Stimulated activated CD8-positive, alpha-beta memory T cell treated with anti-CD3 and anti-CD28 coated beads, Interleukin-4, amount 100 ng/mL, for 48 hours (primary cell): ENCODE measurements at regions not wholly inside any gene's neighbourhood (a gene's known extent, or its start where the extent isn't known, plus 50 kb on each side); places are given as distances from the start of the nearest gene placed in this dataset.

Experiments used
- DNase-seq: peaks from one replicate; pipeline ENCODE4 v3.0.0-alpha.2; 2020

GRCh38 chr11:36930256-36930655, 332.2 kb upstream of the RAG2 start:
- DNase-seq, result no peak

GRCh38 chr11:36929401-36929800, 331.4 kb upstream of the RAG2 start:
- no peak for DNase-seq

DNA sequence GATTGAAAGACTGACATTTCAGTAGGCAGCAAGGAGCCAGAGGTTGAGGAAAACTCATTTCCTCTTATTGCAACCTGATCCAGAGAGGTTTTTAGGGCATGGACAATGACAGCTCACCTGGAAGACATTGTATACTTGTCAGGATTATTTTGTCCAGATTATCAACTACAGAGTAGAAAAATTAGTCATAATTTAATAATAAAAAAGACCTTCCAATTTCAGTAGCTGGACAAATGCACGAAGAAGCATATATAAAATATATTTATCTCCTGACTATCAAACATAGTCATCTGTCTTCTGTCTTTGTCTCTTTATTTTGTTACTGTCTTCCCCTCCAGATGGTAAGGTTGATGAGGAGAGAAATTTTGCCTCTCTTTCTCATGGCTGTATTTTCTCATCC, 330.6 kb upstream of the RAG2 start:
- no peak for DNase-seq

GRCh38 chr11:36899800-36900199, 301.8 kb upstream of the RAG2 start:
- no peak for DNase-seq

DNA sequence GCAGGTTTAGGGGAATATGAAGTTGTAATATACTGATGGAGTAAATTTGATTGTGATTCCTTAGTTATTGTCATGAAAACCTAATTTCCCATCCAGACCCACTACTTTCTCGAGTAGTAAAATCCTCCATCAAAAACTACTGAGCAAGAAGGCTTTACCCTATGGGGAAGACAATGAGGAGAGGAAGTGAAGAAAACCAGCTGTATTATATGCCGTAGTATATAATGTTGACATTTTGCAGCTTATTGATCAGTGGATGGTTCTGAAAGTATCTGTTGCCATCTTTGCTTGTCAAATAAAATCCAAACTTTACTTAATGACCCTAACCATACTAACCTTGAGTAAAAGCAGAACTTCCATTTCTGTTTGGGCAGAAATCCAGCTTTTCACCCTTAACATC, 292.8 kb upstream of the RAG2 start:
- DNase-seq, result no peak

DNA sequence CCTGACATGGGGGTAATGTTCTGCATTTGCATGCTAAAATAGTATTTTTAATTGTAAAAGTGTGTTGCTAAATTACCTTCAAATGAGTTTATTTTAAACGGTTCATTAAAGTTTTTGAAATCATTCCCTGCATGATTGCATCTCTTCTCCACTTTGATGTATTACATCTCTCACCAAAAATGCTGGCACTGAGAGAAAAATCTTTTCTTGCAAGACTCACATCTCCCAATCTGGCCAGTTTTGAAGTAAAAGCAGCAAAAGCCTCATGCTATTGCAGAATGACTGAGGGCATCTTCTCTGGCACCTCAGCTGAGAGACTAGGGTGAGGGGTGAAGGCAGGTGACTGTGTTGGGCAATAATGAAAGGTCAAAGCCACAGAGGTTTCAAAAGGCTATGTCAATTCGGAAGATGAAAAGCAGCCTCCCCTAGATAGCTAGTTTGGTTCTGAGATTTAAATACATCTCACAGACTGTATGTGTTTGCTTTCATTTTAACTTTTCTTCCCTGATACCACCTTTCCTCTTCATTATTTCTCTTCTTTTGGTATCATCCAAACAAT, 292.2 kb upstream of the RAG2 start:
- DNase-seq, result no peak

GRCh38 chr11:36885154-36885553, 287.1 kb upstream of the RAG2 start:
- DNase-seq, result no peak

DNA sequence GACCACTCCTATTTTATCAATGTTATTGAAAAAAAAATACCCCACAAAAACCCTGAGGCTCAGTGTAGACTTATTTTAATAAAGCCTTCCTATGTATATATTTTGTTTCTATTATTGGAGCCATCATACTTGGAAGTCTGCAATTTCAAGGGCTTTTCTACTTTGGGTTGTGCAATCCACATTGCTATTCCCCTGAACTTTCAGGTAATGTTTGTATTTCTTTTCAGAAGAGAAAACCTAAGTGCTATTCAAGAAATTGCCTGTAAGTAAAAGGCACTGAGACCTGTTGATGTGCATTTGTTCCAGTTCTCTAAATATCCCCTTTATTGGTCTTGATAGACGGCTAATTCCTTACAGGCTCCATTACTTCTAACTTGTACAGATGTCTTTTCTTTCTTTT, 280.7 kb upstream of the RAG2 start:
- DNase-seq, result no peak

DNA sequence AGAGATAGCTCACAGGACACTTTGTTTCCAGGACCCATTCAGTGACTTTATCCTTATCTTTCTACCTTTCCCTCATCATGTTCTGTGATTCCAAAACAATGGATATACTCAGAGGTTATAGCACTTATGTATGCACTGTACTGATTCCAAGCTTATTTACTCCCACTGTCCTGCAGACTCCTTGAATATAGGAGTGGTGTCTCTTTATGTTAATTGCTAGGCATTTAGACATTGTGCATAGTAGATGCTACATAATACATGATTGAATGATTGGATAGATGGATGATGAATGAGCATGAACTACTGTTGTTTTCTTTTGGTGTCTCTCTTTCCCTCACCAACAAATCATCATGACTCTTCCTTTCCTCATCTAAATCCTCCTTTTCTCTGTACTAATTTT, 279.1 kb upstream of the RAG2 start:
- DNase-seq, result no peak

- DNase-seq, result no peak
Observed at GRCh38 chr11:36876266-36876665, 278.2 kb upstream of the RAG2 start.

- no peak for DNase-seq
Observed at GRCh38 chr11:36874291-36874690, 276.3 kb upstream of the RAG2 start.

DNA sequence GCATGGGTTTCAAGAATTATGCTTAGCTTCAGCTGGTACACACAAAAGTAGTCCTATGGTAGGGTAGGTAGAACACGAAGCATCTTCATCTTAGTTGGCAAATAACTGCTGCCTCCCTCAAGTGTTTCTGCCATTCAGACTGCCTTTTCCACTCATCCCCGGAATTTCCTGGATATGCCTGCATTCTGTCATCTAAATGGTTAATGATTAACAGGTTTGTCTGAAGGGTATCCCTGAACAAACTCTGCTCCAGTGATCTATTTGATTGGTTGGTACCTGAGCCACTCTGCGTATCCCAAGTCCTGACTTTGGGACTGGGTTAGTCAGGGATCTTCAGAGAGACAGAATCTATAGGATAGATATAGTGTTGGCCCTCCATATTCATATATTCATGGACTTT, 272.3 kb upstream of the RAG2 start:
- DNase-seq, result no peak

DNA sequence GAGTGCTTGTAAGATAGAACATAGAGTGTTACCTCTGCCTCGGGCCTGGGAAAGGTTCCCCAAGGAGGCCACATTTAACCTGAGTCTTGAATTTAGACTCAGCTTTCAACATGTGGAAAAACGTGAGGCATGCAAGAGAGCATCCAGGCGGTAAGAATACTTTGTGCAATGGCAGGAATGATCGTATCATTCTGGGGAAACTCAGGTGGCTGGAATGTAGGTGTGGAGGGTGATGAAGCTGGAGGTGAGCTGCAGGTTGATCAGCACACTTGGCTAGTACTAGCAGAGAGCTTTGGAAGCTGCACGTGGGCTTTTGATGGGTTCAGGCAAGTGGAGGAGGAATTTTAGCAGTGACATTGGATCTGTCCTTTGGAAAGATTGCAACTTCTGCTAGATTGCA, 270.3 kb upstream of the RAG2 start:
- DNase-seq, result no peak

DNA sequence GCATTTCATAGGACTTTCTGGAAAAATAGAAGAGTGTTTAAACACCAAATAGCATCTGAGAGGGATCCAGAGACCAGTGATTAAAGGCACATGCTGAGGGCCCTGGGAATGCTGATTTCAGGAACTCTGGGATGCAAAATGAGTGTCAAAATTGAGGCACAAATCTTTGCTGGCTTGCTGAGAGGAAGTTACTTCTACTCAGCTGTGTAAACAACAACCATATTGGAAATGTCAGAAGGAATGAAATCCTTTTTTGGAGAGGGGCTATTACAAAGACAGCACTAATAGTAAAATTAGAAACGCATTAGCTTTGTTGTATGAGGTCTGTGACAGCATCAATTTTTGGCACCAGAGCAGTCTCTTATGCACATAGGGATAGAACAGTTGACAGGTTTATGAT, 267.8 kb upstream of the RAG2 start:
- DNase-seq, result no peak

DNA sequence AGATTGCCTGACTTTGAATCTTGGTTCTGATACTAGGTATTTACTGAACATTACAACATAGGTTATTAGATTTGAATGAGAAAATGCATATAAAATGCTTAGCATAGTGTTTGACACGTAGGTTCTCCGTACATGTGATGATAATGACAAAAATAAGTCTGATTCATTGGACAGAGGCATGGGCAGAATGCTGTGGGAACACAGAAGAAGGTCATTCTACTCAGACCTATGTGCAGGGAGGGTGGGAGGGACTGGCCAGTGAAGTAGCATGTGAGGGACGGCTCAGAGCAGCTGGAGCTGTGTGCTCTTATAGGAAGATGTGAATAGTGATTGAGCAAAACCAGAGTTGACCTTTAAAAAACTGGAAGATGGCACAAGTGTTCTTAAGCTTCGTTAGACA, 256.8 kb upstream of the RAG2 start:
- DNase-seq, result no peak

DNA sequence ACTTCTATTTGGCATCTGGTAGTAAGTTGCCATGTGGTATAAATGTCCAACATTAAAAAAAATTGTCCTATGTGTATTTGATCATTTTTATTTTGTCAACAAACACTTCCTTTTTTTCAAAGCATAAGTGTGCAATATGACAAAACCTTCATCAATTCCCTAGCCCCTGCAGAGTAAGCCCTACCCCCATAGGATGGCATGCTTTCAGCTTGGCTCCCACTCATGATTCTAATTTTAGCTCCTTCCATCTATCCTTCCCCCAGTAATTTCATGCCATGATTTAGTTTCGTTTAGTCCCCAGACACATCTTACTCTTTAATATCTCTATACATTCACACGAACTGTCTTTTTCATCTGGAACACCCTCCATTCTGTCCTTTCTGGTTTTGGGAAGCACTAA, 250.6 kb upstream of the RAG2 start:
- DNase-seq, result no peak

DNA sequence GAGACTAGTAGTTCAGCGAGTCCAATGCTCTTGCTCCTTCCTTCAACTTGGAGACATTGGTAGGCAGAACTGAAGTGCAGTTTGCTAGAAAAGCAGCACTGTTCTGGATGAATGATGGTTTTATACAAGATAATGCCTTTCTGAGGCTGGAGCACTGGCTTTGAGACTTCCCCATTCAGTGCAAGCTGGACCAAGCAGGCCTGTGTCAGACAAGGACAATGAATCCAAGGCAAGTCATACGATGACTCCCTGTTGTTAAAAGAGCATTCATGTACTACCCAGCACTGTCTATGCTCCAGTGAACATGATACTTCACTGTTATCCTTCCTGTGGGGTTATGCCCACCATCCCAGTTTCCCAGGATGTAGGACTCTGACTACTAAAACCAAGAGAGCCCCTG, 242.3 kb upstream of the RAG2 start:
- DNase-seq, result no peak

DNA sequence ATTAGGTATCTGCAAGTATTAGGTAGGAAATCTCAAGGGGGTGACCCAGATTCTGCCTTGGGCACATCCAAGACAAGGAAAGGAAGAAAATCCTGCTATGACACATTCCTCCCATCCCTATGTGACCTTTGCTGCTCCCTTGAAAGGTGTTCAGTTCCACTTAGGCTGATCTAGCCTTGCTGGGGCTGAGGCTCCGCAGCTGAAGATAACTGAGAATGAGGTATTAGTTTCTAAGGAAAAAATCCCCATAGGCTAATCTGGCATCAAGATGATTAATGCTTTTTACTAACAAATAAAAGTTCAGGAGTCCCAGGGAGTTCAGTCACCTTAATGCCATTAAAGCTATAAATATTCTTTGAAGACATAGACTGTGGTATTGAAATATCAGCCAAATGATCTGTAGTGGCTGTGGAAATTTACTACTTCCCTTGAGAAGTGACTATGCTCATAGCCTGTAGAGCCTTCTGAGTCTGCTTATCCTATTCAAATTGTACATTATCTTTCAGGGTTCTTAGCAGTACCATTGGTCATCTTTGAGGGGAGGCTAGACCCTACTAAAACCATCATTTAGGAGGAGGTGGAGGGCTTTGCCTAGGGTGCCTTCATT, 239.9 kb upstream of the RAG2 start:
- DNase-seq, result no peak

GRCh38 chr11:36825251-36825650, 227.2 kb upstream of the RAG2 start:
- no peak for DNase-seq

DNA sequence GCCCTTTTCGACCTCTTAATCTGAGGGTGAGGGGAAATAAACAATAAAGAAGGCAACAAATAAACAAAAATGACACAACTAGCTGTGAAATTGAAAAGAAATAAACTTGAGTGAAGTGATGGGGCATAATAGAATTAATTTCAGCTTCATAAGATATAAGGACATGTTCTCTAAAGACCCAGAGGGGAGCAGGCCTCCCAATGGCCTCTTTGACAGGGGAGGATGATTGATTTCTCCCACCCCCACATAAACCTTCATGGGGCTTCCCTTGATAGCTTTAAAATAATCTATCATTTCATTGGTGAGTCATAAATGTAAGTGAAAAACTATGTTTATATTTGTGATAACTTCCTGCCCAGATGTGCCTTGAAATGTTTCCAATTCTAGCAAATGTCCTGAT, 226.3 kb upstream of the RAG2 start:
- DNase-seq, result no peak

DNA sequence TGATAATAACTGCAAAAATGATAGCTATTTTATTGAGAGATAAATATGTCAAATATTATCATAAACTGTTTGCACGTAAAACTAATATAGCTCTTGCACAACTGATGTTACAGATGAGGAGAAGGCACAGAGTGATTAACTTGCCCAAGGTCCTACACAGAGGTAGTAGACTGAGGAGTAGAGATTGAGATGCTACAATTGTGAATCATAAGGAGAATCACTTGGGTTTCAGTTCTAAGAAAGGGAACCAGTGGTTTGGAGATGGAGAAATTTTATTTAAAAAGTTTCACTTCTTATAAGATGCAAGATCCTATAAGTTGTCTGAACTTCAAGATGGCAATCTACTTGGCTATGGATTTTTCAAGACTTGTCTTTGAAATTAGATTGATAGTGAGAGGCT, 224.8 kb upstream of the RAG2 start:
- no peak for DNase-seq

GRCh38 chr11:36818410-36818809, 220.4 kb upstream of the RAG2 start:
- DNase-seq, result no peak

DNA sequence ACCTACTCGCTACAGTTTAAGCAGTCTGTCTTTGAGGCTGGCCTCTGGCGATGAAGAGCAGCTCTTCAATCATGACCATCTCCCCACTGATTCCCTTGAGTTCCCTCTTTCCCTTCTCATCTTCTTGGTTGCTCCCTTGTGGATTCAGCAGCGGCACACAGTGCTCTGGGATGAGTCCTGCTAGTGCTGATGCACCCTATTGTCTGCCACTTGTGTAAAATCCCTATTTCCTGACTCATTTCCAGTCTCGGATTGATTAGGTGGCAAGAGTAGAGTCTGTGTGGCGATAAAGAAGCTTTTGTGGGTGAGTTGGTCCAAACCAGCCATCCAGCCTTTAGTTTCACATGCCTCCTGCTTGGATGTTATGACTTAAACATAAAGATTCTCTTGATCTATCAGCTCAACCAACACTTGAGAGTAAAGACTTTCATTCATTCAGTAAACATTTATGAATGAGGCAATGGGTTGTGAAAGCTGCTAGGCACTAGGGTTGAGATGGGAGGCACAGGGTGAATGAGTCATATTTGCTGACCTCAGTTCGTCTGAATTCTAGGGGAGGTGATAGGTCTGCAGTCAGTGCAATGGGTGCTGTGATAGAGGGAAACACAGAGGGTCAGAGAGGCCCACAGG, 219.4 kb upstream of the RAG2 start:
- no peak for DNase-seq

- no peak for DNase-seq
Observed at GRCh38 chr11:36809303-36809702, 211.3 kb upstream of the RAG2 start.

DNA sequence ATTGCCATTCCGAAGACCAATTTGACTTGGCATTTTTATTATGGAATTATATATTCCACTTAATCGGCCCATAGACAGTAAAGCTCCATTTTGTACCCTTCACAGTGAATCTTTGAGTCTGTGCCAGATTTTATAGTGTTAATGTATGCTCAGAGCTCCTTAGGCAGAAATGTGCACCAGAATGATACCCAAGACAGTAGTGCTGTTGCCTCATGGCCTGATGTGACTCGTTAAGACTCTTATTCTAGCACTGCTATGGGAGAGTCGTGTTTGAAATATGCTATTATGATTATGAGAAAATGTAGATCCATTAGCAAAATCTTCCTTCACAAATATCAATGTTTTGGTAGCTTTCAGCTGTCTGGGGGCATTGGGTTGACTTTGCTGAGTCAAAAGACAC, 209.8 kb upstream of the RAG2 start:
- DNase-seq, result no peak
